Hepatocyte (in vitro differentiated cells): ENCODE measurements at regions not wholly inside any gene's neighbourhood (a gene's known extent, or its start where the extent isn't known, plus 50 kb on each side); places are given as distances from the start of the nearest gene placed in this dataset.
A peak's percentile ranks its signal among the peaks of the same experiment; 100 is the strongest.

Source experiments
- DNase-seq: peaks from one replicate; pipeline ENCODE4 v3.0.0-alpha.2; 2016; ENCODE audit warnings: low spot score
- H2AFZ ChIP-seq: fragments of 200-600 bp; sonication (generic); 2 replicates; pipeline ENCODE4 v1.6.0; 2016; ENCODE audit warnings: antibody characterized with exemption, mild to moderate bottlenecking
- H3K27ac ChIP-seq: fragments of 200-600 bp; sonication (generic); 2 replicates; pipeline ENCODE4 v1.5.1; 2016; ENCODE audit warnings: mild to moderate bottlenecking
- H3K27me3 ChIP-seq: fragments of 200-600 bp; sonication (generic); 2 replicates; pipeline ENCODE4 v1.6.1; 2016
- H3K36me3 ChIP-seq: fragments of 200-600 bp; sonication (generic); replicated peaks from 2 replicates; pipeline ENCODE4 v1.5.1; 2016; ENCODE audit warnings: low read depth; ENCODE audit not compliant: insufficient read depth
- H3K4me1 ChIP-seq: fragments of 200-600 bp; sonication (generic); 2 replicates; pipeline ENCODE4 v1.5.1; 2016; ENCODE audit warnings: mild to moderate bottlenecking, moderate library complexity; ENCODE audit not compliant: insufficient read depth
- H3K4me2 ChIP-seq: fragments of 200-600 bp; sonication (generic); 2 replicates; pipeline ENCODE4 v1.6.0; 2016
- H3K4me3 ChIP-seq: fragments of 200-600 bp; sonication (generic); 2 replicates; pipeline ENCODE4 v1.5.1; 2016; ENCODE audit warnings: mild to moderate bottlenecking
- H3K79me2 ChIP-seq: fragments of 200-600 bp; sonication (generic); 2 replicates; pipeline ENCODE4 v1.6.0; 2017; ENCODE audit warnings: mild to moderate bottlenecking
- H3K9me2 ChIP-seq: fragments of 200-600 bp; sonication (generic); replicated peaks from 2 replicates; pipeline ENCODE4 v1.6.0; 2017; ENCODE audit warnings: mild to moderate bottlenecking; ENCODE audit not compliant: insufficient read depth
- H3K9me3 ChIP-seq: fragments of 200-600 bp; sonication (generic); 2 replicates; pipeline ENCODE4 v1.5.1; 2016; ENCODE audit warnings: low read depth, mild to moderate bottlenecking
- H4K20me1 ChIP-seq: fragments of 200-600 bp; sonication (generic); 2 replicates; pipeline ENCODE4 v1.6.0; 2016; ENCODE audit warnings: mild to moderate bottlenecking; ENCODE audit not compliant: insufficient read depth, poor library complexity, severe bottlenecking
- CTCF ChIP-seq: fragments of 200-600 bp; sonication (generic); IDR thresholded peaks from 2 replicates; pipeline ENCODE4 v1.5.1; 2016; ENCODE audit warnings: antibody characterized with exemption, mild to moderate bottlenecking; ENCODE audit not compliant: poor library complexity
- EZH2 ChIP-seq: fragments of 200-600 bp; sonication (generic); IDR thresholded peaks from 2 replicates; pipeline ENCODE4 v1.6.1; 2016; ENCODE audit warnings: antibody characterized with exemption, mild to moderate bottlenecking, borderline replicate concordance
- EZH2phosphoT487 ChIP-seq: fragments of 200-600 bp; sonication (generic); IDR thresholded peaks from one replicate; pipeline ENCODE4 v1.6.1; 2018; ENCODE audit warnings: antibody characterized with exemption, mild to moderate bottlenecking, low read depth, moderate library complexity; ENCODE audit not compliant: unreplicated experiment, severe bottlenecking
- WGBS: methylation state at CpG from one replicate; pipeline ENCODE4 v1.1.6; 2016; ENCODE audit warnings: low lambda C conversion rate; ENCODE audit errors: missing lambda C conversion rate; 5-methylcytosine and 5-hydroxymethylcytosine counted together

- WGBS: 92% methylated on average over 2 of the region's 2 CpGs
- H3K27ac ChIP-seq: no peak overlapping the region
- H3K9me3 ChIP-seq: no peaks in the 10 kb centered on the region
- H2AFZ ChIP-seq: no peak overlapping the region
- H4K20me1 ChIP-seq: no peaks in the 10 kb centered on the region
- peaks cover 12% of the 10 kb centered on the region for H3K4me1 ChIP-seq
- DNase-seq: no peak
- no peaks in the 10 kb centered on the region for H3K36me3 ChIP-seq
- no peaks in the 10 kb centered on the region for H3K79me2 ChIP-seq
- H3K4me3 ChIP-seq: no peak overlapping the region
- TF ChIP-seq EZH2phosphoT487 (no peak), CTCF (no peak), EZH2 (no peak)
- H3K9me2 ChIP-seq: no peaks in the 10 kb centered on the region
- H3K27me3 ChIP-seq: no peaks in the 10 kb centered on the region
- H3K4me2 ChIP-seq: no peak overlapping the region
These were observed 492.0 kb upstream of the SULF2 start for GRCh38 chr20:48277266-48277665.

GRCh38 chr20:48276021-48276342 is 490.7 kb upstream of the SULF2 start:
- no peak for TF ChIP-seq CTCF
- TF ChIP-seq EZH2phosphoT487: no peak
- no peak for TF ChIP-seq EZH2
- H3K9me3 ChIP-seq: no peaks in the 10 kb centered on the region
- H3K4me3 ChIP-seq: no peak overlapping the region
- H3K27ac ChIP-seq: no peak overlapping the region
- H3K79me2 ChIP-seq: no peaks in the 10 kb centered on the region
- H2AFZ ChIP-seq: no peak overlapping the region
- H3K27me3 ChIP-seq: no peaks in the 10 kb centered on the region
- H4K20me1 ChIP-seq: no peaks in the 10 kb centered on the region
- no peak for DNase-seq
- no peaks in the 10 kb centered on the region for H3K9me2 ChIP-seq
- no peaks in the 10 kb centered on the region for H3K36me3 ChIP-seq
- 71% methylated on average over 3 of the region's 3 CpGs for WGBS
- H3K4me2 ChIP-seq: no peak overlapping the region
- peaks cover 12% of the 10 kb centered on the region for H3K4me1 ChIP-seq

GRCh38 chr20:48275286-48276020 is 490.2 kb upstream of the SULF2 start:
- TF ChIP-seq EZH2: no peak
- TF ChIP-seq EZH2phosphoT487: no peak
- TF ChIP-seq CTCF: no peak

GRCh38 chr20:48273843-48274242 is 488.6 kb upstream of the SULF2 start:
- H3K27ac ChIP-seq: no peak overlapping the region
- H3K4me3 ChIP-seq: no peak overlapping the region
- H2AFZ ChIP-seq: no peak overlapping the region
- H3K36me3 ChIP-seq: no peaks in the 10 kb centered on the region
- no peak for DNase-seq
- H3K4me1 ChIP-seq: peaks cover 4% of the 10 kb centered on the region
- no peak for TF ChIP-seq EZH2
- TF ChIP-seq EZH2phosphoT487: no peak
- TF ChIP-seq CTCF: no peak
- H4K20me1 ChIP-seq: no peaks in the 10 kb centered on the region
- H3K27me3 ChIP-seq: no peaks in the 10 kb centered on the region
- no peaks in the 10 kb centered on the region for H3K79me2 ChIP-seq
- H3K9me3 ChIP-seq: no peaks in the 10 kb centered on the region
- H3K9me2 ChIP-seq: no peaks in the 10 kb centered on the region
- no peak overlapping the region for H3K4me2 ChIP-seq

More at GRCh38 chr20:48275286-48276020, 490.2 kb upstream of the SULF2 start:
- no peak overlapping the region for H3K27ac ChIP-seq
- H3K9me3 ChIP-seq: no peaks in the 10 kb centered on the region
- H3K4me2 ChIP-seq: no peak overlapping the region
- H3K9me2 ChIP-seq: no peaks in the 10 kb centered on the region
- no peaks in the 10 kb centered on the region for H3K79me2 ChIP-seq
- peak; percentile 46 for DNase-seq
- peaks cover 12% of the 10 kb centered on the region for H3K4me1 ChIP-seq
- no peak overlapping the region for H2AFZ ChIP-seq
- 67% methylated on average over 6 of the region's 6 CpGs for WGBS
- H3K36me3 ChIP-seq: no peaks in the 10 kb centered on the region
- H3K4me3 ChIP-seq: no peak overlapping the region
- no peaks in the 10 kb centered on the region for H3K27me3 ChIP-seq
- no peaks in the 10 kb centered on the region for H4K20me1 ChIP-seq
